GM23338 (cell line): ENCODE measurements at regions not wholly inside any gene's neighbourhood (a gene's known extent, or its start where the extent isn't known, plus 50 kb on each side); places are given as distances from the start of the nearest gene placed in this dataset.

Source experiments
- ATAC-seq: fragments of 200-7000 bp; cut with Tn5 transposase; 3 replicates; pipeline ENCODE4 v1.9.1; 2020
- DNase-seq: peaks from one replicate; pipeline ENCODE4 v3.0.0-alpha.2; 2015; ENCODE audit warnings: low spot score
- H2AFZ ChIP-seq: fragments of 200-600 bp; sonication (generic); 2 replicates; pipeline ENCODE4 v1.8.0; 2016; ENCODE audit warnings: antibody characterized with exemption, mild to moderate bottlenecking, moderate library complexity
- H3F3A ChIP-seq: fragments of 200-600 bp; sonication (generic); replicated peaks from 2 replicates; pipeline ENCODE4 v1.8.0; 2017; ENCODE audit warnings: antibody characterized with exemption, mixed run types, low read depth
- H3K27ac ChIP-seq: fragments of 200-600 bp; sonication (generic); 2 replicates; pipeline ENCODE4 v1.6.1; 2016; ENCODE audit warnings: low read depth
- H3K27me3 ChIP-seq: fragments of 200-600 bp; sonication (generic); 2 replicates; pipeline ENCODE4 v1.8.0; 2016; ENCODE audit warnings: mild to moderate bottlenecking, mixed run types, moderate library complexity; ENCODE audit not compliant: insufficient read depth
- H3K36me3 ChIP-seq: fragments of 200-600 bp; sonication (generic); 2 replicates; pipeline ENCODE4 v1.8.0; 2016; ENCODE audit warnings: mild to moderate bottlenecking; ENCODE audit not compliant: insufficient read depth
- H3K4me1 ChIP-seq: fragments of 200-600 bp; sonication (generic); 2 replicates; pipeline ENCODE4 v1.8.0; 2016; ENCODE audit warnings: mild to moderate bottlenecking, moderate library complexity; ENCODE audit not compliant: insufficient read depth
- H3K4me2 ChIP-seq: fragments of 200-600 bp; sonication (generic); 2 replicates; pipeline ENCODE4 v1.7.1; 2017; ENCODE audit warnings: mixed run types
- H3K4me3 ChIP-seq: fragments of 200-600 bp; sonication (generic); 2 replicates; pipeline ENCODE4 v1.6.1; 2016; ENCODE audit warnings: mixed run types
- H3K79me2 ChIP-seq: fragments of 200-600 bp; sonication (generic); replicated peaks from 2 replicates; pipeline ENCODE4 v1.8.0; 2017; ENCODE audit warnings: mild to moderate bottlenecking; ENCODE audit not compliant: insufficient read depth
- H3K9me2 ChIP-seq: fragments of 200-600 bp; sonication (generic); 2 replicates; pipeline ENCODE4 v1.8.0; 2017; ENCODE audit not compliant: insufficient read depth
- H4K20me1 ChIP-seq: fragments of 200-600 bp; sonication (generic); replicated peaks from 2 replicates; pipeline ENCODE4 v1.8.0; 2017; ENCODE audit warnings: mild to moderate bottlenecking; ENCODE audit not compliant: insufficient read depth
- H3K27ac Mint-ChIP-seq: 2 replicates; pipeline ENCODE4 v1.8.0; 2020; ENCODE audit warnings: inconsistent platforms, mild to moderate bottlenecking, moderate library complexity, mixed read lengths
- H3K27me3 Mint-ChIP-seq: 3 replicates; pipeline ENCODE4 v1.8.0; 2022; ENCODE audit warnings: low read depth, mild to moderate bottlenecking, moderate library complexity, mixed read lengths, inconsistent platforms; ENCODE audit not compliant: insufficient read depth, poor library complexity
- H3K36me3 Mint-ChIP-seq: 3 replicates; pipeline ENCODE4 v1.8.0; 2021; ENCODE audit warnings: low read depth, mild to moderate bottlenecking, inconsistent platforms, moderate library complexity, mixed read lengths
- H3K4me1 Mint-ChIP-seq: 3 replicates; pipeline ENCODE4 v1.8.0; 2020; ENCODE audit warnings: mild to moderate bottlenecking, inconsistent platforms, mixed read lengths
- H3K4me3 Mint-ChIP-seq: 3 replicates; pipeline ENCODE4 v1.8.0; 2021; ENCODE audit warnings: moderate library complexity, mild to moderate bottlenecking, inconsistent platforms, mixed read lengths
- H3K9me3 Mint-ChIP-seq: 3 replicates; pipeline ENCODE4 v1.8.0; 2020; ENCODE audit warnings: moderate library complexity, mild to moderate bottlenecking, inconsistent platforms, mixed read lengths
- CREB1 ChIP-seq: fragments of 250-450 bp; sonication (Bioruptor Pico); IDR thresholded peaks from 2 replicates; pipeline ENCODE4 v1.5.0; 2020; ENCODE audit warnings: low read depth, mild to moderate bottlenecking, moderate library complexity
- ETS1 ChIP-seq: IDR thresholded peaks from 2 replicates; pipeline ENCODE4 v1.6.1; 2016; ENCODE audit warnings: antibody characterized with exemption
- EZH2phosphoT487 ChIP-seq: fragments of 200-600 bp; sonication (generic); IDR thresholded peaks from one replicate; pipeline ENCODE4 v1.8.1; 2018; ENCODE audit warnings: antibody characterized with exemption; ENCODE audit not compliant: unreplicated experiment
- JUNB ChIP-seq: IDR thresholded peaks from one replicate; pipeline ENCODE4 v1.6.1; 2016; ENCODE audit warnings: antibody characterized with exemption; ENCODE audit not compliant: unreplicated experiment
- NANOG ChIP-seq: IDR thresholded peaks from 2 replicates; pipeline ENCODE4 v1.6.1; 2016; ENCODE audit warnings: antibody characterized with exemption, borderline replicate concordance
- POLR2AphosphoS5 ChIP-seq: IDR thresholded peaks from 2 replicates; pipeline ENCODE4 v1.6.1; 2016; ENCODE audit warnings: antibody characterized with exemption, low read depth
- REST ChIP-seq: IDR thresholded peaks from one replicate; pipeline ENCODE4 v1.6.1; 2018; ENCODE audit warnings: antibody characterized with exemption; ENCODE audit not compliant: unreplicated experiment
- STAT1 ChIP-seq: IDR thresholded peaks from one replicate; pipeline ENCODE4 v1.6.1; 2016; ENCODE audit warnings: antibody characterized with exemption; ENCODE audit not compliant: unreplicated experiment
- ZNF114 ChIP-seq: fragments of 250-450 bp; sonication (Bioruptor Pico); IDR thresholded peaks from 2 replicates; pipeline ENCODE4 v1.5.0; 2020; ENCODE audit warnings: mild to moderate bottlenecking, moderate library complexity
- ZNF331 ChIP-seq: fragments of 250-450 bp; sonication (Bioruptor Pico); IDR thresholded peaks from 2 replicates; pipeline ENCODE4 v1.5.0; 2020; ENCODE audit warnings: low read depth, mild to moderate bottlenecking, moderate library complexity
- ZNF462 ChIP-seq: fragments of 250-450 bp; sonication (Bioruptor Pico); IDR thresholded peaks from 2 replicates; pipeline ENCODE4 v1.5.0; 2020; ENCODE audit warnings: mild to moderate bottlenecking, moderate library complexity

GRCh38 chr22:22086501-22087158 lies 104.0 kb upstream of the TOP3B start (continued):
- no peak for TF ChIP-seq ZNF462
- no peak for TF ChIP-seq ZNF114 (CRISPR knock-in tag)

- Histone ChIP-seq H3K79me2 (no peaks in the 10 kb centered on the region), H3K4me2 (no peak overlapping the region), H3K36me3 (no peaks in the 10 kb centered on the region), H3K27me3 (peaks cover 100% of the 10 kb centered on the region), H2AFZ (no peak overlapping the region), H3F3A (no peaks in the 10 kb centered on the region), H3K27ac (no peak overlapping the region), H3K4me1 (no peaks in the 10 kb centered on the region), H4K20me1 (peaks cover 3% of the 10 kb centered on the region; the same call in 1 of the 2 replicates), H3K9me2 (no peaks in the 10 kb centered on the region), H3K4me3 (no peak overlapping the region)
- no peak overlapping the region for H3K27ac Mint-ChIP-seq
- H3K4me3 Mint-ChIP-seq, result no peak overlapping the region
- no peaks in the 10 kb centered on the region for H3K4me1 Mint-ChIP-seq
- H3K9me3 Mint-ChIP-seq, result no peaks in the 10 kb centered on the region
- DNase-seq (no peak), ATAC-seq (no peak)
- H3K27me3 Mint-ChIP-seq, result peaks cover 98% of the 10 kb centered on the region
- no peaks in the 10 kb centered on the region for H3K36me3 Mint-ChIP-seq
- no peak for TF ChIP-seq NANOG
- TF ChIP-seq ZNF331, result no peak
- TF ChIP-seq ZNF114 (CRISPR knock-in tag), result no peak
- no peak for TF ChIP-seq JUNB
- TF ChIP-seq CREB1 (CRISPR knock-in tag), result no peak
- TF ChIP-seq ETS1, result no peak
- TF ChIP-seq REST, result no peak
- no peak for TF ChIP-seq POLR2AphosphoS5
- no peak for TF ChIP-seq EZH2phosphoT487
- TF ChIP-seq STAT1, result no peak
These were observed 103.3 kb upstream of the TOP3B start for GRCh38 chr22:22085702-22086500.
